ENCODE measurements at regions not wholly inside any gene's neighbourhood (a gene's known extent, or its start where the extent isn't known, plus 50 kb on each side); places are given as distances from the start of the nearest gene placed in this dataset.

GRCh38 chr11:71055925-71056324 lies 196.5 kb downstream of the SHANK2 start:
- no peaks in the 10 kb centered on the region for H3K79me2 ChIP-seq (ENCODE audit: control insufficient read depth, low read length)

More at GRCh38 chr11:71055925-71056324, 196.5 kb downstream of the SHANK2 start:
- H4K20me1 ChIP-seq (ENCODE audit: control insufficient read depth, insufficient read depth, low read depth, low read length), result no peaks in the 10 kb centered on the region
- H3K9me2 ChIP-seq (replicated peaks; ENCODE audit: control insufficient read depth, low read length), result no peaks in the 10 kb centered on the region
- H3K4me3 ChIP-seq (ENCODE audit: low read length), result no peak overlapping the region
- no peaks in the 10 kb centered on the region for H3K9me3 ChIP-seq (ENCODE audit: control insufficient read depth, insufficient read depth, low read length)
- H3K36me3 ChIP-seq (ENCODE audit: control insufficient read depth, low read length), result no peaks in the 10 kb centered on the region
- H3K4me2 ChIP-seq (ENCODE audit: low read length), result no peak overlapping the region
- H3K27me3 ChIP-seq (ENCODE audit: control insufficient read depth, low read length), result no peaks in the 10 kb centered on the region
- no peak overlapping the region for H3K27ac ChIP-seq (ENCODE audit: low read depth, low read length)
- TF ChIP-seq, protein P1, sequence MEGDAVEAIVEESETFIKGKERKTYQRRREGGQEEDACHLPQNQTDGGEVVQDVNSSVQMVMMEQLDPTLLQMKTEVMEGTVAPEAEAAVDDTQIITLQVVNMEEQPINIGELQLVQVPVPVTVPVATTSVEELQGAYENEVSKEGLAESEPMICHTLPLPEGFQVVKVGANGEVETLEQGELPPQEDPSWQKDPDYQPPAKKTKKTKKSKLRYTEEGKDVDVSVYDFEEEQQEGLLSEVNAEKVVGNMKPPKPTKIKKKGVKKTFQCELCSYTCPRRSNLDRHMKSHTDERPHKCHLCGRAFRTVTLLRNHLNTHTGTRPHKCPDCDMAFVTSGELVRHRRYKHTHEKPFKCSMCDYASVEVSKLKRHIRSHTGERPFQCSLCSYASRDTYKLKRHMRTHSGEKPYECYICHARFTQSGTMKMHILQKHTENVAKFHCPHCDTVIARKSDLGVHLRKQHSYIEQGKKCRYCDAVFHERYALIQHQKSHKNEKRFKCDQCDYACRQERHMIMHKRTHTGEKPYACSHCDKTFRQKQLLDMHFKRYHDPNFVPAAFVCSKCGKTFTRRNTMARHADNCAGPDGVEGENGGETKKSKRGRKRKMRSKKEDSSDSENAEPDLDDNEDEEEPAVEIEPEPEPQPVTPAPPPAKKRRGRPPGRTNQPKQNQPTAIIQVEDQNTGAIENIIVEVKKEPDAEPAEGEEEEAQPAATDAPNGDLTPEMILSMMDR (IDR thresholded peaks at IDR 0.05; ENCODE audit: low read depth, low read length, poor library complexity, severe bottlenecking), result no peak
- no peak for TF ChIP-seq EZH2phosphoT487 (IDR thresholded peaks at IDR 0.05; ENCODE audit: borderline replicate concordance, low read length)
- H3K4me1 ChIP-seq (ENCODE audit: control insufficient read depth, low read length), result no peaks in the 10 kb centered on the region
- no peaks in the 10 kb centered on the region for H3F3A ChIP-seq (ENCODE audit: control insufficient read depth, insufficient read depth)

All from DOHH2 (cell line).